ENCODE measurements at regions not wholly inside any gene's neighbourhood (a gene's known extent, or its start where the extent isn't known, plus 50 kb on each side); places are given as distances from the start of the nearest gene placed in this dataset.

DNA sequence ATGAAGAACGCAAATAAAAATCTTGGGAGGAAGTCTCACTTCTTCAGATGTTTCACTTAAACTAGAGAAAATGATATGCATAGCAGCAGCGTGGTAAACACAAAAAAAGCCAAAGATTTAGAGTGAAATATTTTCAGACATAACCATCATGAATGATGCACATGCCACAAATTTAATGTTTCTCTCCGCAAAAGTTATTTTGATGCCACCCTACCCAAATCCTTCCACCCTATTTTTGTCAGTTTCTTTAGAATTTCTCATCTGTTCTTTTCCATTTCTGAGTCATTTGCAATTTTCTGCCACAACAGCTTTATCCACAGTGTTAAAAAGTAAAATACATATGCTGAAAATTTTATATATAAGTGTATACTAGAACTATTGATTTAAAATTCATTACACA, 1663.7 kb upstream of the ADGRL3 start:
- TF ChIP-seq EZH2 (IDR thresholded peaks at IDR 0.05; ENCODE audit: insufficient read depth, poor library complexity, severe bottlenecking) (no peak), EZH2phosphoT487 (IDR thresholded peaks at IDR 0.05; ENCODE audit: insufficient read depth, low read depth) (no peak)

Data from GM23248 (cell line).